IPS DF 6.9 (cell line): ENCODE measurements at regions not wholly inside any gene's neighbourhood (a gene's known extent, or its start where the extent isn't known, plus 50 kb on each side); places are given as distances from the start of the nearest gene placed in this dataset.

Experiments
- DNase-seq: peaks from one replicate; pipeline ENCODE4 v3.0.0-alpha.2; 2013; ENCODE audit warnings: low read depth, low spot score
- H3K27ac ChIP-seq: one replicate; pipeline ENCODE4 v1.5.1; 2013; ENCODE audit warnings: low read length, control low read depth
- H3K27me3 ChIP-seq: 2 replicates; pipeline ENCODE4 v1.6.1; 2013; ENCODE audit warnings: mild to moderate bottlenecking, low read length; ENCODE audit not compliant: control insufficient read depth, insufficient read depth
- H3K36me3 ChIP-seq: 2 replicates; pipeline ENCODE4 v1.6.1; 2013; ENCODE audit warnings: low read length; ENCODE audit not compliant: control insufficient read depth, insufficient read depth
- H3K4me1 ChIP-seq: 2 replicates; pipeline ENCODE4 v1.6.1; 2013; ENCODE audit warnings: low read length; ENCODE audit not compliant: control insufficient read depth, insufficient read depth
- H3K4me3 ChIP-seq: 2 replicates; pipeline ENCODE4 v1.5.1; 2013; ENCODE audit warnings: mild to moderate bottlenecking, low read length
- H3K9me3 ChIP-seq: 2 replicates; pipeline ENCODE4 v1.6.1; 2013; ENCODE audit warnings: low read length, inconsistent platforms; ENCODE audit not compliant: control insufficient read depth, insufficient read depth
- WGBS: extraction: QIAGEN DNeasy Blood & Tissue Kit; methylation state at CpG from one replicate; pipeline ENCODE4 v1.1.7; 2013; ENCODE audit warnings: mixed read lengths, missing lambda C conversion rate; ENCODE audit not compliant: insufficient read length, insufficient coverage; 5-methylcytosine and 5-hydroxymethylcytosine counted together

GRCh38 chr2:139798391-139798790 lies 1018.2 kb upstream of the NXPH2 start:
- Histone ChIP-seq H3K4me1 (no peaks in the 10 kb centered on the region; the same call in 1 of the 2 replicates), H3K36me3 (no peaks in the 10 kb centered on the region), H3K9me3 (no peaks in the 10 kb centered on the region), H3K27me3 (no peaks in the 10 kb centered on the region), H3K27ac (no peak overlapping the region), H3K4me3 (no peak overlapping the region)
- no CpG with 5 or more reads among the region's 2 CpGs for WGBS
- no peak for DNase-seq

DNA sequence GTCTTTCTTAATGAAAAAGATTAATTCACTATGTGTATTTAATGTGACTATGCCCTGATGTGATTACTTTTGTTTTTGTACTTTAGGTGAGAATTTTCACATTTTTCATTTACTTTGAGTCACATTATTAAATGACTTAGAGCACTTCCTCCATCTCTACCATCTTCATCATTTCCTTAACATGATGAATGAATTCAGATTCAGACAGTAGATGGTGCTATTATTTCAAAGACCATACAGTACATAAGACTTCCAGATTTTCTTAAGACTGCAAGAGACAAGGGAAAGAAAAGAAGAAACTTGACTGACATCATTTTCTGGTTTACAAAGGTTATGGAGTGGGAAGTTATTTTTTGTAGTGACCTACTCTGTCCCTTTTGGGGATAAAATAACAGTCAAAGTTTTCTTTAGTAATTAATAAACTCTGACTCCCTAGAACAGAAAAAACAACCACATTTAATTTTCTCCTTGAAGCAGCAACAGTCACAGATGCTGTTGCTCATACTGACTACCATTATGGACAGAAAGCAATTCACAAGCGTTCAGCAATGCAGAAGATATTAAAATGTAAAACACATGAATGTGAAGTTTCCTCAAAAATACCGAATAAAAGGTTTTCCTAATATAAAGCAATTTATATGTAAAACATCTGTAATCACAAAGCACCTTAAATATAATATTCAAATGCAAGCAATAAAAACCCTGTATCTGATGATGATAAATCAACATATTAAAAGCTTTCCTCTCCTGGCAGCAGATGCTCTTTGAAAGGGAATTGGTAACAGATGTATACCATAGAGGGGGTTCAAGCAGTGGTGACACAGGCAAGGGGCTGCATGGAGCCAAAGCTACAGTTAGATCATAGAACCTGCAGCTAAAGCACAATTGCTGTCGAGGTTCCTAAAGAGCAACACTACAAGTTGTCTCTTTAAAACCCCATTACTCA lies 1010.9 kb upstream of the NXPH2 start:
- Histone ChIP-seq H3K9me3 (no peaks in the 10 kb centered on the region), H3K27ac (no peak overlapping the region), H3K36me3 (no peaks in the 10 kb centered on the region), H3K27me3 (no peaks in the 10 kb centered on the region), H3K4me1 (no peaks in the 10 kb centered on the region; the same call in 1 of the 2 replicates), H3K4me3 (no peak overlapping the region)
- no CpG with 5 or more reads among the region's 3 CpGs for WGBS
- no peak for DNase-seq

DNA sequence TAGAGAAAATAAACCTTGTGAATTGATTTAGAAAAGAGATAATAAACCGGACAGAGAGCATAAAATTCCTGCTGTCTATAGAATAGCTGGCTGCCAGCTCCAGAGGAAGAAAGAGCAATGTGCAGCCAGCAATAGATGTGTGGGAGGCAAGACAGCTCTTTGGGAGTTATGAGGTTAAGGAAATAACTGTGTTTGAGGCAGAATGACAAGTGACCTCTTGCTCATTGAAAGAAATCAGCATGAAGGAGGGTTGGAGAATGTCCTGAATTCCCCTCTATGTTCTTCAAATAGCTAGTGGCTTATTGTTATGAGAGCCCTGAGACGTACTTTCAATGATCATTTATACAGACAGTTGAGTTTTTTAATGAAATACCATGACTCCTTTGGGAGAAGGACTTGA lies 1009.9 kb upstream of the NXPH2 start:
- no peaks in the 10 kb centered on the region for H3K36me3 ChIP-seq
- WGBS, result no CpG with 5 or more reads among the region's 2 CpGs
- H3K27ac ChIP-seq, result no peak overlapping the region
- no peaks in the 10 kb centered on the region for H3K27me3 ChIP-seq
- H3K4me3 ChIP-seq, result no peak overlapping the region
- H3K9me3 ChIP-seq, result no peaks in the 10 kb centered on the region
- H3K4me1 ChIP-seq, result no peaks in the 10 kb centered on the region; the same call in 1 of the 2 replicates
- no peak for DNase-seq

DNA sequence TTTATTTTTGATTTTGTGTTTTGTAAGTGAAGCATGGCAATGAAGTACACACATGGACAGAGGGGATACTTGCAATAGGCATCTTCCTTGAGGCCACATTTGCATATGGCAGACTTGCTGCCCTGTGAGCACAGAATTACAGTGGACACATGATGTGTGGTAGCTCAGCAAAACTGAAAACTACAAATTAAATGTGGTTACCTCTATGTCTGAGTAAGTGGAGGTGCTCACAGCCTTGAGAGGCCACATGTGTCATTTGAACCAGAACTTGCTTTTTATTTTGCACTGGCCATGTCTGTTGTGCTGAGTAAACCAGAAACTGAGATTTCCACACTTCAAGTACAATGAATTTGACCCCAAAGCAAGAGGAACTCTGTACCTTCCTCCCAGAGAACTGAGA lies 998.5 kb upstream of the NXPH2 start:
- no peaks in the 10 kb centered on the region for H3K27me3 ChIP-seq
- no peak overlapping the region for H3K4me3 ChIP-seq
- H3K36me3 ChIP-seq, result no peaks in the 10 kb centered on the region
- DNase-seq, result no peak
- no peaks in the 10 kb centered on the region for H3K4me1 ChIP-seq
- no peaks in the 10 kb centered on the region for H3K9me3 ChIP-seq
- no peak overlapping the region for H3K27ac ChIP-seq

GRCh38 chr2:139773720-139774277 lies 993.6 kb upstream of the NXPH2 start:
- Histone ChIP-seq H3K4me1 (no peaks in the 10 kb centered on the region), H3K9me3 (no peaks in the 10 kb centered on the region), H3K4me3 (no peak overlapping the region), H3K27ac (no peak overlapping the region), H3K27me3 (no peaks in the 10 kb centered on the region), H3K36me3 (no peaks in the 10 kb centered on the region)
- DNase-seq, result no peak
- WGBS, result no CpG with 5 or more reads among the region's 1 CpG

GRCh38 chr2:139769633-139770032 lies 989.4 kb upstream of the NXPH2 start:
- WGBS, result no CpG with 5 or more reads among the region's 1 CpG
- Histone ChIP-seq H3K36me3 (no peaks in the 10 kb centered on the region), H3K27me3 (no peaks in the 10 kb centered on the region), H3K4me3 (no peak overlapping the region), H3K27ac (no peak overlapping the region), H3K9me3 (no peaks in the 10 kb centered on the region), H3K4me1 (no peaks in the 10 kb centered on the region)
- no peak for DNase-seq

GRCh38 chr2:139763705-139764104 lies 983.5 kb upstream of the NXPH2 start:
- no peak overlapping the region for H3K27ac ChIP-seq
- no peak for DNase-seq
- H3K4me1 ChIP-seq, result no peaks in the 10 kb centered on the region
- no peaks in the 10 kb centered on the region for H3K27me3 ChIP-seq
- H3K4me3 ChIP-seq, result no peak overlapping the region
- H3K36me3 ChIP-seq, result no peaks in the 10 kb centered on the region
- no peaks in the 10 kb centered on the region for H3K9me3 ChIP-seq

GRCh38 chr2:139759000-139759505 lies 978.9 kb upstream of the NXPH2 start:
- H3K36me3 ChIP-seq, result no peaks in the 10 kb centered on the region
- no peak overlapping the region for H3K4me3 ChIP-seq
- no peak overlapping the region for H3K27ac ChIP-seq
- no peak for DNase-seq
- no CpG with 5 or more reads among the region's 3 CpGs for WGBS
- no peaks in the 10 kb centered on the region for H3K4me1 ChIP-seq
- H3K27me3 ChIP-seq, result no peaks in the 10 kb centered on the region
- H3K9me3 ChIP-seq, result no peaks in the 10 kb centered on the region

GRCh38 chr2:139746901-139747300 lies 966.7 kb upstream of the NXPH2 start:
- H3K9me3 ChIP-seq, result no peaks in the 10 kb centered on the region
- no peak overlapping the region for H3K4me3 ChIP-seq
- H3K27ac ChIP-seq, result no peak overlapping the region
- DNase-seq, result no peak
- no CpG with 5 or more reads among the region's 11 CpGs for WGBS
- no peaks in the 10 kb centered on the region for H3K27me3 ChIP-seq
- no peaks in the 10 kb centered on the region for H3K4me1 ChIP-seq
- H3K36me3 ChIP-seq, result no peaks in the 10 kb centered on the region

DNA sequence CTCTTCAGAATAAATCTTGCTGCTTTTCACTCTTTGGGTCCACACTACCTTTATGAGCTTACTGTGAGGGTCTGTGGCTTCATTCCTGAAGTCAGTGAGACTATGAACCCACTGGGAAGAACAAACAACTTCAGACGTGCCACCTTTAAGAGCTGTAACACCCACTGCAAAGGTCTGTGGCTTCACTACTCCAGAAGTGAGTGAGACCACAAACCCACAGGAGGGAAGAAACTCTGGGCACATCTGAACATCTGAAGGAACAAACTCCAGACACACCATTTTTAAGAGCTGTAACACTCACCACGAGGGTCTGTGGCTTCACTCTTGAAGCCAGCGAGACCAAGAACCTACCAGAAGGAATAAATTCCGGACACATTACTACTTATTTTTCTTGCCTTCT lies 964.1 kb upstream of the NXPH2 start:
- Histone ChIP-seq H3K4me3 (no peak overlapping the region), H3K27me3 (no peaks in the 10 kb centered on the region), H3K36me3 (no peaks in the 10 kb centered on the region), H3K4me1 (no peaks in the 10 kb centered on the region), H3K27ac (no peak overlapping the region), H3K9me3 (no peaks in the 10 kb centered on the region)
- DNase-seq, result no peak
- no CpG with 5 or more reads among the region's 4 CpGs for WGBS
